IMR-90 (cell line): ENCODE measurements at regions not wholly inside any gene's neighbourhood (a gene's known extent, or its start where the extent isn't known, plus 50 kb on each side); places are given as distances from the start of the nearest gene placed in this dataset.

Source experiments
- BHLHE40 ChIP-seq: fragments of 150-350 bp; IDR thresholded peaks from 2 replicates; pipeline ENCODE4 v1.6.1; 2016; ENCODE audit warnings: mild to moderate bottlenecking, low read depth, low read length
- CEBPB ChIP-seq: IDR thresholded peaks from 2 replicates; pipeline ENCODE4 v1.6.1; 2012; ENCODE audit warnings: low read depth, low read length, improper control_type of control experiment
- CHD1 ChIP-seq: IDR thresholded peaks from 2 replicates; pipeline ENCODE4 v1.6.1; 2012; ENCODE audit warnings: low read depth, low read length, improper control_type of control experiment
- MAFK ChIP-seq: IDR thresholded peaks from 2 replicates; pipeline ENCODE4 v1.6.1; 2012; ENCODE audit warnings: low read depth, low read length, improper control_type of control experiment
- MAZ ChIP-seq: IDR thresholded peaks from 2 replicates; pipeline ENCODE4 v1.6.1; 2012; ENCODE audit warnings: low read depth, mild to moderate bottlenecking, low read length, improper control_type of control experiment, moderate library complexity, borderline replicate concordance
- MXI1 ChIP-seq: IDR thresholded peaks from 2 replicates; pipeline ENCODE4 v1.6.1; 2012; ENCODE audit warnings: low read depth, mild to moderate bottlenecking, low read length, moderate library complexity, borderline replicate concordance
- POLR2A ChIP-seq: IDR thresholded peaks from 2 replicates; pipeline ENCODE4 v1.6.1; 2012; ENCODE audit warnings: mild to moderate bottlenecking, low read depth, low read length
- RAD21 ChIP-seq: IDR thresholded peaks from 2 replicates; pipeline ENCODE4 v1.6.1; 2012; ENCODE audit warnings: low read length, improper control_type of control experiment
- RFX5 ChIP-seq: IDR thresholded peaks from 2 replicates; pipeline ENCODE4 v1.8.0; 2012; ENCODE audit warnings: low read depth, mild to moderate bottlenecking, low read length, moderate library complexity
- TF ChIP-seq, protein P1 (sequence below): conservative IDR thresholded peaks from 2 replicates; pipeline ENCODE4 v1.5.1; 2012; ENCODE audit warnings: mild to moderate bottlenecking, low read depth, low read length, improper control_type of control experiment
- TF ChIP-seq, protein P2 (sequence below): fragments of 150-350 bp; IDR thresholded peaks from 2 replicates; pipeline ENCODE4 v1.6.1; 2016; ENCODE audit warnings: low read depth, mild to moderate bottlenecking, low read length, moderate library complexity, borderline replicate concordance
- TF ChIP-seq, protein P3 (sequence below): fragments of 150-350 bp; IDR thresholded peaks from 2 replicates; pipeline ENCODE4 v1.6.1; 2017; ENCODE audit warnings: mild to moderate bottlenecking, antibody characterized with exemption, low read length, low read depth

- TF ChIP-seq RFX5 = no peak
- no peak for TF ChIP-seq MAFK
- TF ChIP-seq, protein P1, sequence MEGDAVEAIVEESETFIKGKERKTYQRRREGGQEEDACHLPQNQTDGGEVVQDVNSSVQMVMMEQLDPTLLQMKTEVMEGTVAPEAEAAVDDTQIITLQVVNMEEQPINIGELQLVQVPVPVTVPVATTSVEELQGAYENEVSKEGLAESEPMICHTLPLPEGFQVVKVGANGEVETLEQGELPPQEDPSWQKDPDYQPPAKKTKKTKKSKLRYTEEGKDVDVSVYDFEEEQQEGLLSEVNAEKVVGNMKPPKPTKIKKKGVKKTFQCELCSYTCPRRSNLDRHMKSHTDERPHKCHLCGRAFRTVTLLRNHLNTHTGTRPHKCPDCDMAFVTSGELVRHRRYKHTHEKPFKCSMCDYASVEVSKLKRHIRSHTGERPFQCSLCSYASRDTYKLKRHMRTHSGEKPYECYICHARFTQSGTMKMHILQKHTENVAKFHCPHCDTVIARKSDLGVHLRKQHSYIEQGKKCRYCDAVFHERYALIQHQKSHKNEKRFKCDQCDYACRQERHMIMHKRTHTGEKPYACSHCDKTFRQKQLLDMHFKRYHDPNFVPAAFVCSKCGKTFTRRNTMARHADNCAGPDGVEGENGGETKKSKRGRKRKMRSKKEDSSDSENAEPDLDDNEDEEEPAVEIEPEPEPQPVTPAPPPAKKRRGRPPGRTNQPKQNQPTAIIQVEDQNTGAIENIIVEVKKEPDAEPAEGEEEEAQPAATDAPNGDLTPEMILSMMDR = no peak
- TF ChIP-seq POLR2A = no peak
- no peak for TF ChIP-seq BHLHE40
- no peak for TF ChIP-seq MXI1
- TF ChIP-seq, protein P2, sequence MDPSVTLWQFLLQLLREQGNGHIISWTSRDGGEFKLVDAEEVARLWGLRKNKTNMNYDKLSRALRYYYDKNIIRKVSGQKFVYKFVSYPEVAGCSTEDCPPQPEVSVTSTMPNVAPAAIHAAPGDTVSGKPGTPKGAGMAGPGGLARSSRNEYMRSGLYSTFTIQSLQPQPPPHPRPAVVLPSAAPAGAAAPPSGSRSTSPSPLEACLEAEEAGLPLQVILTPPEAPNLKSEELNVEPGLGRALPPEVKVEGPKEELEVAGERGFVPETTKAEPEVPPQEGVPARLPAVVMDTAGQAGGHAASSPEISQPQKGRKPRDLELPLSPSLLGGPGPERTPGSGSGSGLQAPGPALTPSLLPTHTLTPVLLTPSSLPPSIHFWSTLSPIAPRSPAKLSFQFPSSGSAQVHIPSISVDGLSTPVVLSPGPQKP = no peak
- no peak for TF ChIP-seq MAZ
- no peak for TF ChIP-seq CEBPB
- TF ChIP-seq CHD1 = no peak
- TF ChIP-seq RAD21 = no peak
- TF ChIP-seq, protein P3, sequence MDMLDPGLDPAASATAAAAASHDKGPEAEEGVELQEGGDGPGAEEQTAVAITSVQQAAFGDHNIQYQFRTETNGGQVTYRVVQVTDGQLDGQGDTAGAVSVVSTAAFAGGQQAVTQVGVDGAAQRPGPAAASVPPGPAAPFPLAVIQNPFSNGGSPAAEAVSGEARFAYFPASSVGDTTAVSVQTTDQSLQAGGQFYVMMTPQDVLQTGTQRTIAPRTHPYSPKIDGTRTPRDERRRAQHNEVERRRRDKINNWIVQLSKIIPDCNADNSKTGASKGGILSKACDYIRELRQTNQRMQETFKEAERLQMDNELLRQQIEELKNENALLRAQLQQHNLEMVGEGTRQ = no peak
These were observed 302.3 kb upstream of the ID2 start for GRCh38 chr2:8379549-8379948.
